ENCODE measurements at regions not wholly inside any gene's neighbourhood (a gene's known extent, or its start where the extent isn't known, plus 50 kb on each side); places are given as distances from the start of the nearest gene placed in this dataset.
"Not testable (repeated sequence)": the region's sequence is repeated elsewhere in the genome, so short reads cannot be mapped to it uniquely, and the experiment has no call there.

DNA sequence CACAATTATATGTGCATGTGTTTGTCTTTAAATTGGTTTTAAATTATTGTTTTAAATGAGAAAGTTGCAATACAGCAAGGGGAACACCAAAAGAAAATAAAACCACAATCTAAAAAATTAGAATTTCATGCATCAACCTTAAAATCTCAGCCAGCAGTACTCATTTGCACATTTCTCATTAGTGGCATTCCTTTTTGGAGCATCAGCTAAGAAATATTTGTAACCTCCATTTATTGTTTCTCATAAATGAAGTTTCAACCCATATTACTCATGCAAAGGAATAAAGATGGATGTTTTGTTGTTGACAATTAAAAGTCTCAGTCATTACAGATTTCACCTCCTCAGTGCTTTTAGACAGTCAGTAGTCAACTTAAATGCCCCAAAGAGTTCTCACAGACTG is 160.1 kb downstream of the TBX15 start:
- DNase-seq (ENCODE audit: low spot score) = no peak

DNA sequence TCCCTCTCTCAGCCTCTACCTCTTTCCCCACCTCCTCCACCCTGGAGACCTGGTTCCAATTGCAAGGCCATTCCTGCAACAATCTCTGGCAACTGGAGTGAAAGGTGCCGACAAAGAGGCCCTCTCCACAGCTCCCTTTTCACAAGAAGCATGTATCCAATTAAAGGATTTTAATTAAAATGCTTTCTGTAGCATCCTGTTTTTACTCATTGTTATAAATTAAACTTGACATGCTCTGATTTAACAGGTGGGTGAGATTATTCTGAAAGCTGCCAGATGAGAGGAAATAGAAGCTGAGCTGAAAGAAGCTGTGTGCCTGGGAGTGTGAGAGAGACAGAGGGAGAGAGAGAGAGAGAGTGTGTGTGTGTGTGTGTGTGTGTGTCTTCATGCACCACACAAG is 160.5 kb downstream of the TBX15 start:
- no peak for DNase-seq (ENCODE audit: low spot score)

DNA sequence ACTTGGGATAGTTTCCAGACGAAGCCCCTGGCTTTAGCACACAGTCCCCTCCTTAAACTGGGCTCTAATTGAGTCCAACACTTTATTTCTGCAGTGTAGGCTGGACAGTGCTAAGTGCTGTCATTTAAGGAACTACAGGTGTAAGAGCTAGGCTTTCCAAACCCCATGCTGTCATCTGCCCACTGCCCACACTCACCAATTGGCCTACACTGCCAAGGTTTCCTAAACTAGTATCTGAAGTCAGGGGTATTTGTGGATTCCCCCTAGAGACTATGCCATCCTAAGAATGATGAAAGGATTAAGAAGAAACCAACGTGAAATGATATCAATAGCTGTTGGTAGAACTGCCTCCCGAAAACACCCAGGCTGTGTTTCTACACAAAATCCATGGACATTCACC is 160.9 kb downstream of the TBX15 start:
- no peak for DNase-seq (ENCODE audit: low spot score)

DNA sequence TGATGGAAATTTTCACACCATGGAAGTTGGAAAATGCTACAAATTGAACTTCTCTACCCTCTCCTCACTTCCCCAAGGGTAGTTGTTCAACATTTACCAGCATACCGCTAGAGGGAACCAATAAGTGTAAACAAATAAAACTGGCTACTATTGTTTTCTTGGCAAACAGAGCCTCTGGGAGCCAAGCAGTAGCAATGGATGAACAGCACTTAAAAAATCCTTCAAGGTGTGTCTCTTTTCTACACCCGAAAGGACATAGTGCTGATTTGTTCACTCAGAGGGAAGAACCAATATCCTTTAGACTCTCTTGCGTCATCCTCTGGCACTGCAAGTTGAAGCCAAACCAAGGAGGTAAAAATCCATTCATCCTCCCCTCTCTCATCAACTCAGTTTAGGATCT is 161.5 kb downstream of the TBX15 start:
- no peak for DNase-seq (ENCODE audit: low spot score)

DNA sequence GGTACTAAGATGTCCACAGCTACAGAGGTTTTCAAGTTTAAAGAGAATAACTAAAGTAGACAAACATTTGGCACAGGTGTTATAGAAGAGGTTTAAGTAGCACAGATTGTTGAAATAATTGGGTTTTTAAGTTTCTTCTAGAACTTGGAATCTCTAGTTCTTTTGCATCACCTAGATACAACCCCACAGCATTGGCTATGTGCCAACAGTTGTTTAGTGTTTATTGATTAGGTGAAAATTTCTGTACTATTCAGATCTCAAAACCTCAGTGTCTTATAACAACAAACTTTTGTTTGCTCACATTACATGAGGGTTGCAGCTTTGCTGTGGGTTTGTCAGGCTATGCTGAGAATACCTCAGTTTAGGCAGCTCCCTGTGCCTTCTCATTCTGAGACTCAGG is 162.5 kb downstream of the TBX15 start:
- no peak for DNase-seq (ENCODE audit: low spot score)

DNA sequence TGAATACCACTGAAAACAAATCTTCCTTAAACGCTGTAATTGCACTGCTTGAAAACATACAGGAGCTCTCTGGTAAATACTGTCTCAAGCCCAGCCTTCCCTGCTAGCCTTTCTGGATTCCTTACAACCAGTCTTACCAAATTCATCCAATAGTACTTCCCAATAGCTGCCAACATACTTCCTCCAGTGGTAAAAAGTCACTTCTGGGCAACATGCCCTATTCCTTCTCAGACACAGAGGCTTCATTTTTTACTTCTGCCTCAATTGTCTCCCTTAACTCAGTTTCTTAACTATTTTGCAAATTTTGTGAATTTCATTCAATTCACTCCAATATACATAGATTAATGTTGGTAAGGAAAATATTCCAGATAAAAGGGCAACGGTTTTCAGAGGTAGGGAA is 166.3 kb downstream of the TBX15 start:
- DNase-seq (ENCODE audit: low spot score) = no peak

DNA sequence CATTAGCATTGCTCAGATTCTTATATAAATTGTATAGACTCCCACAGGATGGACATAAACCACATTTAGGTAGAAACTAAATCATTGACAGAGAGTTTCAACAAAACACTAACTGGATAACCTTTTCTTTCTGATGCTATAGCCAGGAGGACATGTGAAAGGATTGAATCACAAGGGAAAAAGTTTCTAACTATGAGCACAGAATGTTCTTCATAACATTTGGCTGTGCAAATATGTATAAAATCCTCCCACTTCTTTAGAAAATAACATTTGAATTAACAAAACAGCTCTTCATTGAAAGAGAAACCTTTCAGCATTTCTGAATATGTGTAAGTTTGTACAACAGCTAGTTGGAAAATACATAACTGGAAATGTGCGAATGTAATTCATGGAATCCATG is 167.3 kb downstream of the TBX15 start:
- no peak for DNase-seq (ENCODE audit: low spot score)

DNA sequence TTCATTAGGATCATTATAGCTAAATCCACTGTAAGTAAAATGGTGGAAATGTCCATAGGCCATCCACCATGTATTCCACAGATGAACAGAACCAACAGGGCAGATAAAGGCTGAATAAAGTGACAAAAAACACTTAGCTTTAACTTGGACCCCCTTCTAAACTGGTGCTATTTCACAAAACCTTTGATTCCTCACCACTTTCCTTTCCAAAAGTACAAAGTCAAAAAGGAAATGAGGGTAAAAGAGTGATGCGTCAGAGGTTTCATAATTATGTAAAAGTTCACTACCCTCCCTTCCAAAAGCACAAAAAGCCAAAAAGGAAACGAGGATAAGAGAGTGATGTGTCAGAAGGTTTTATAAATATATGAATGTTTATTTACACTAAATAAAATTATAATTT is 172.2 kb downstream of the TBX15 start:
- DNase-seq (ENCODE audit: low spot score) = no peak

DNA sequence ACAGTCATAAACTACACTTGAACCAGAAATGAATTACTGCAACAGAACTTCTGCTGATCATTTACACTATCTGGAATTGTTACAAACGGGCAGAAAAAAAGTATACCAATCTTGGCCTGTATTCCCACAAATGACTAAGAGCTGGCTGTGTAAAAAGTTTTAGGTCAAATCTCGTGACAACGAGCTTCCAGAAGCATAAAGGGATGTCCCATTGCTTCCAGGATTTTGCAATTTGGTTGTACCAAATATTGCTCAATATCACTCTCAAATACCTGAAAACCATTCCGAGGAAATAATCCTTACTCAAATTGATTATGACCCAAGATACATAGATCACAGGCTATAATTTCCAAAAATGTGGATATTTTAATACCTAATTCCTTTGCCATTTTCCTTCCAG is 175.6 kb downstream of the TBX15 start:
- no peak for DNase-seq (ENCODE audit: low spot score)

DNA sequence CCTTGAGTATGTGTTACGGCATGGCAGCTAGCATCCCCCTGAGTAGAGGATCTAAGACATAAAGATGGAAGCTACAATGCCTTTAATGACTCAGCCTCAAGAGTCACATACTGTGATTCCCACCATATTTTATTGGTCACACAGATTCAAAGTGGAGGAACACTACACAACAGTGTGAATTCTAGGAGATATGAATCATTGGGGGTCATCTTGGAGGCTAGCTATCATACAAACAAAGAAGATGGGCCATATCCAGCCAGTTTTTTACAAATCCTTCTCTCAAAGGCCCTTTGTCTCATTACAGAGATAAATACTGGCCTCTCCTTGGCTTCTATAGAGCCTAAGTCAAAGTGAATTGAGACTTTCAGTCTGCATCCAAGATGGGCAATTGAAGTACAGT is 177.0 kb downstream of the TBX15 start:
- DNase-seq (ENCODE audit: low spot score) = no peak

DNA sequence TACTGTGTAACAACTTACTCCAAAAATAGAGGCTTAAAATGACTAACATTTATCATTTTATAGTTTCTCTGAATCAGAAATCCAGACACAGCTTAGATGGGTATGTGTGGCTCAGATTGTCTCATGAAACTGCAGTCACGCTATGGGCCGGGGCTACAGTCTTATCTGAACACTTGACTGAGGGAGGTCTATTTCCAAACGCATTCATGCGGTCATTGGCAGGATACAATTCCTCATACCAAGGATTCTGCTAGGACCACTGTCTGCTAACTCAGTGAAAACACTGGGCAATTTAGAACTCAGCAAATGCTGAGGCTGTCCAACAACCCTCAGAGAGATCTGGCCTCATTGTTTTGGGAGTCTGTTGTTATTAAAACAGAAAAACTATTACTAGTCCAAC is 178.6 kb downstream of the TBX15 start:
- DNase-seq (ENCODE audit: low spot score) = no peak

DNA sequence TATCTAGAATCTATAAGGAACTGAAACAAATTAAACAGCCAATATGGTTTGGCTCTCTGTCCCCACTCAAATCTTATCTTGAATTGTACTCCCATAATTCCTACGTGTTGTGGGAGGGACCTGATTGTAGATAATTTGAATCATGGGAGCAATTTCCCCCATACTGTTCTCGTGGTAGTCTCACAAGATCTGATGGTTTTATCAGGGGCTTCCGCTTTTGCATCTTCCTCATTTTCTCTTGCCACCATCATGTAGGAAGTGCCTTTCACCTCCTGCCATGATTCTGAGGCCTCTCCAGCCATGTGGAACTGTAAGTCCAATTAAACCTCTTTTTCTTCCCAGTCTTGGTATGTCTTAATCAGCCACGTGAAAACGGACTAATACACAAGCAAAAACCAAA is 185.0 kb downstream of the TBX15 start:
- DNase-seq (ENCODE audit: low spot score) = not testable (repeated sequence)

DNA sequence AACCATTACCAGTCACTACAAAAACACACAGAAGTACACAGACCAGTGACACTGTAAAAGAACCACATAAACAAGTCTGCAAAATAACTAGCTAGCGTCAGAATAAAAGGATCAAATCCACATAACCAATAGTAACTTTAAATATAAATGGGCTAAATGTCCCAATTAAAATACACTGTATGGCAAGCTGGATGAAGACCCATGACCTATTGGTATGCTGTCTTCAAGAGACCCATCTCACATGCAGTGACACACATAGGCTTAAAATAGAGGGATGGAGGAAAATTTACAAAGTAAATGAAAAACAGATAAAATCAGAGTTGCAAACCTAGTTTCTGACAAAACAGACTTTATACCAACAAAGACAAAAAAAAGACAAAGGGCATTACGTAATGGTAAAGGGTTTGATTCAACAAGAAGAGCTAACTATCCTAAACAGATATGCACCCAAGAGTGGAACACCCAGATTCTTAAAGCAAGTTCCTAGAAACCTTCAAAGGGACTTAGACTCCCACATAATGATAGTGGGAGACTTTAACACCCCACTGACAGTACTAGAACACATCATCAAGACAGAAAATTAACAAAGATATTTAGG is 196.9 kb downstream of the TBX15 start:
- DNase-seq (ENCODE audit: low spot score) = no peak

DNA sequence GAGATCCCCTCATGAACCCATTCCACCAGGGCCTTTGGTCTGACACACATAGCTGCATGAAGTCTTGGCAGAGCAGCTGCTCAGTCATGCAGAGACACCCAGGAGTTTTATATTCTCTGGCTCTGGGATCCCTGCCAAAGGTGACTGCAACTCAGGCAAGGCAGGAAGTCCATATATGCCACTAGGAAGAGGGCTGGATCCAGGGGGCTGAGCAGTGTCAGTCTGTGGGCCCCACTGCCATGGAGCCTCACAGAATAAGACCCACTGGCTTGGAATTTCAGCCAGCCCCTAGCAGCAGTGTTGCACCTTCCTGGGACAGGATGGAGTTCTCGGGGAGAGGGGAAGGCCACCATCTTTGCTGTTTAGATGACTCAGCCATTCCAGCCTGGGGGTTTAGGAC is 199.7 kb downstream of the TBX15 start:
- peak; percentile 5 for DNase-seq (ENCODE audit: low spot score)

DNA sequence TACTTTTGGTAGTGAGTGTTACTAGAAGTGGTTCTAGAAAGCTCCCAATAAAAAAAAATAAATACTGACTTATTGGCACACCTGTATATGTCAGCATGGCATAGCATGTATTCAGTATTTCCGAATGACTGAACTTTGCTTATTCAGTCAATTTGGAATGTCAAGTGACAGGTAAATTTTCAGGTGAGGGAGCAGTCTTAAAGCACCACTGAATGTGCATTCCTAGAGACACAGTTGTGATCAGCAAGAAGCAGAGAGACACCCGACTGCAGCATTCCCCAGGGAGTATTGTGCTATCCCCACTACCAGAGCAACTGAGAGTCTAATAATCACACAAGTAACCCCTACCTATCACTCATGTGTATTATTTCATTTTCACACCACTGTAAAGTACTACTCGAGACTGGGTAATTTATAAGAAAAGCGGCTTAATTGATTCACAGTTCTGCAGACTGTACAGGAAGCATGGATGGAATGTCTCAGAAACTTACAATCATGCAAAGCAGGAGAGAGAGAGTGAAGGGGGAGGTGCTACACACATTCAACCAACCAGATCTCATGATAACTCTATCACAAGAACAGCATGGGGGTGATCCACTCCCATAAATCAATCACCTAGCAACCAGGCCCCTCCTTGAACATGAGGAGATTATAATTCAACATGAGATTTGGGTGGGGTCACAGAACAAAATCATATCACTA is 201.5 kb downstream of the TBX15 start:
- DNase-seq (ENCODE audit: low spot score) = no peak

DNA sequence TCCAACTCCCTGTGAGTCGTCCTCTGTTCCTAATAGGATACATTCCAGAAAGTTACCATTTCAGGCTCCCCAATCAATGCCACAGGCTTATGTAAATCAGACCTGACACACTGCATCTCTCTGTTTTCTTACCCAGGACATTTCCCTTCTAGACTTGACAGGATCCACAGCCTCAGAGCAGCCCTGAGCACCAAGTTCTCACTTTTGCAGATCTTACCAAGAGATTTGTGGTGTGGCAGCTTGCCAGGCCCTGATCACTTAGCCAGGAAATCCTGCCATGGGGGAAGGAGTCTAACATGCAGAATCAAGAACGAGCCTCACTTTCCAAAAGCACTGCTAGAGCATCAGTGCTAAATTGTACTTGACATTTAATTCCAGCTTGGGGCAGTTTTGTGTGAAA is 202.9 kb downstream of the TBX15 start:
- DNase-seq (ENCODE audit: low spot score) = no peak

DNA sequence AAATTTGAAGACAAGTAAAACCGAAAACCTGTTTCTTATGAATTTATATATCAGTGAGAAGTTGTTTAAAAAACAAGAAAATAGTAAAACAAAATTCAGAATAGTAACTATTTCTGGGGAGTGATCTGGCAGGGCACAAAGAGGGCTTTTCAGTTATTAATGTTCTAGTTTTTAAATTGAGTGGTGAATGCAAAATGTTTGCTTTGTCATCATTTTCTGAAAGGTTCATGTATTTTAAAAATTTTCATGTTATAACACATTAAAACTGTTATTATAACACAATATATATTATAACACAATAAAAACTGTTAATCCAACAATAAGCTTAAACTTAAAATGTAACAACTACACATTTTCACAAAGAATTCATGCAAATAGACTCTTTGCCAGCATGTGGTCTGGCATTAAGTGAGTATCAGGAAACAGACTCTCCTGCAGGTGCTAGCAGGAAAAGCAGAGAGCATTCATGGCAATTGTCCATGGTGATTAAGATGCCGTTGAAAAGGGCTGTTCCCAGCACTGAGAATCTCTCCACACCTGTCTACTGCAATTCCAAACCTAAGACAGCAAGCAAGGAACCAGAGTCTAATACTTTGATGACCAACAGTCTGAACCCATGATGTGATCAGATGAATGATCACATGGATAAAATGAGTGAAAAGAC is 204.9 kb downstream of the TBX15 start:
- DNase-seq (ENCODE audit: low spot score) = no peak

DNA sequence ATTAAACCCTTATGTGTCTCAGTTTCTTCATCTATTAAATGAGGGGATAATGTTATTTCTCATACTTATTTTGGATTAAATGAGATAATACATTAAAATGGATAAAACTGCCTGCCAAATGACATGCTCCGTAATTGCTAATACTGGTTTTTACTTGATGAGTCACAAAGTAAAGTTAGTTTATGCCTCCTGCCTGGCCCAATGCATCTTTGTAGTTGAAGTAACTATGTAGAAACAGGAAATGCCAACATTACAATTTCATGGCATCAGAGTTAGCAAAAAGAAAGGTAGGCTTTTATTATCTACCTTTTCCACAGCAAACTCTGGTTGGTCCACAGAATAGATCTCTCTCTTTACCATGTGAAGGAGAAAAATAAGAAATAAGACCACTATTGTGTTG is 214.5 kb downstream of the TBX15 start:
- no peak for DNase-seq (ENCODE audit: low spot score)

DNA sequence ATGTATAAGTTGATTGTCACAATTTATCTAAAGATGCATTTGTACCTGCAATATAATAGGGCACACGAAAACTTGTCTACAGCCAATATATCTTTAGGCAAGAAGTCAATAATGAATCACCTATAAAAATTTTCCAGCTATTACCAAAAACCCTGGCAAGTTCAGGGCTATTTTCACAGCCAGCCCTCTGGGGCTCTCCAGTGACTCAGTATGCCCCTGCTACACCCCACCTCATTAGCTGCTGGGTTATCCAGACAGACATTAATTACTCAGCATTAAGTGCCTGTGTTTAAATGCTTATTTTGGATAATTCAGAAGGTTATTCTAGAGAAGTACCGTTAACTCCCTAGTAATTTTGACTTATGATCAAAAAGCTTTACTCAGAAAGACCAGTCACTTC is 220.2 kb downstream of the TBX15 start:
- DNase-seq (ENCODE audit: low spot score) = no peak

DNA sequence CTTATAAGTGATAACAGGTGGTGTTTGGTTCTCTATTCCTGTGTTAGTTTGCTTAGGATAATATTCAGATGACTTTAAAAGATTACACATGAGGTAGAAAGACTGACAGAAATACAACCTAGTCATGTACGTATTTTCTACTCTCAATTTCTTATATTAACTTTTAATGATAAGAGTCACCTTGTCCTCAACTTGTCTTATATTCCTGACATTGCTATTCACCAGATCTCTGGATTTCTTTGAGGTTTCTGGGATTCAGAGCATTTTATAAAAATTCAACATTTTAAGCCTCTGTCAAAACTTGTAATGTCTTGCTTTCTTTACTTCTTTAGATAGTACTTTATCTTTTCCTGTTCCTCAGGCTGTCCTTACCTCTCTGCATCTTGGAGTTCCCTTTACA is 234.2 kb downstream of the TBX15 start:
- no peak for DNase-seq (ENCODE audit: low spot score)

DNA sequence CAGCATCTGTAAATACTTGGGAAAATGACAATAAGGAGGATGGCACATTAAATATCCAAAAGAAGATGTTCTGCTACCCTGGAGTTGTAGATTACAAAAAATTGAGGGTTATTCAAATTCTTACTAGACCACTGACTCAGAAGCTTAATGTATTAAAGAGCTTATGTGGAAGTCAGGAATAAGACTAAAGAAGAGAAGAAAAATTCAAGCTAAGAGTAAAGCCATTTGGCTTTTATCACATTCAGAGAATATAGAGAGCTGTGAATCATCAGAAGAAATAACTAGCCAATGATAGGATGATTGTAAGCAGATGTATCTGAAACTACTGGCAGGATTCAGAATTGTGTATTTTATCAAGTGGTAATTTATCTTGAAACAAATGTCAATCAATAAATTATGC is 237.0 kb downstream of the TBX15 start:
- peak; percentile 66 for DNase-seq (ENCODE audit: low spot score)

DNA sequence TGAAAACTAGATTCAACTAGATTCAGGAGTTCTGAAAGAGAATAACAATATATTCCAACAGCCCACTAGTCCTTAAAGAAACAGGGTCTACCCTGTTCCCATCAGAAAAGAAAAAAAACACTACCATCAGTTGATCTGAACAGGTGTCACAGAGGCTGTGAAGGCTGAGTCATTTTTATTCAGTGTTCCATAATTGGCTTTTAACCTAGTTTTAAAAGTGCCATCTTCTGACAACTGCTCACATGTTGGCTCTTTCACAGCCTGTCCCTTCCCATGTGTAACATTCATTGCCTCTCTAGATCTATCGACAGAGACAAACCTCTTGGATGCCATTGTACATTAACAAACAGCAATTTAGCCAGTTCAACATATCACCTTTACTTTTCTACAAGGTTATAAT is 243.7 kb downstream of the TBX15 start:
- no peak for DNase-seq (ENCODE audit: low spot score)

DNA sequence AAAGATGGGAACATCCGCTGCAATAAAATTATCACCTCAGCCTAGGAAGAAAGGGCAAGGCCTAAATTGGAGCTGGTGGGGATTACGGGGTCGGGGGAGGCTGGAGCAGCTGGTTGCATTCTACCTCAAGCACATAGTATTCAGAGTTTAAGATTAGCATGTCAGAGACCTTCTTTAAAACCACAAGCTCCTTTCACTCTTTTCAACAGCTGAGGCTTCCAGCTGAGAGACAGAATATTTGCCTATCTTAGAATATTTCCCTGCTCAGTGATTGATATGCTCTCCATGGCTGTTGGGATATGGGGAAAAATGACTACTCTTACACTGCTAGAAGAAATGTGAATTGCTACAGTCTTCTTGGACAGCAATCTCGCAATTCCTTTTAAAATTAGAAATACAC is 248.6 kb downstream of the TBX15 start:
- DNase-seq (ENCODE audit: low spot score) = no peak

Measured in umbilical cord (tissue), 1 donor.